ENCODE measurements at regions not wholly inside any gene's neighbourhood (a gene's known extent, or its start where the extent isn't known, plus 50 kb on each side); places are given as distances from the start of the nearest gene placed in this dataset.

DNA sequence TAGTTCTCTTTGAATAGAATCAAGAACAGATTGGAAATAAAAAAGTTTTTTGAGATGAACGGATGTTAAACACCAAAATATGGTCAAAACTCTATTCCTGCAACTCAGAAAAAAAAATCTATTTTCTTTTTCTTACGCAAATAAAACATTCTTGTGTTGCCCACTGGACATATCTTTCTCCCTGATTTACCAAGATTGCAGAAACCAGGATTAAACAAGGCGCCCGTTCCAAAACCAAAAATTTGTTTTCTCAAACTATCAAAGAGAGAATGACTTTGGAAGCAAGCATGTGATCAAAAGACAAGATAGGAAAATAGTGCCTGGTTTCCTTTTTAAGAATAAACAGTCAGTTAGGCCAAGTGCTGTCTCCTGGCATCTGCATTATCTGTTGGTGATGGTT, 273.1 kb downstream of the CLIC5 start:
- Histone ChIP-seq H3K4me1 (no peaks in the 10 kb centered on the region), H3K9me3 (no peaks in the 10 kb centered on the region), H3K4me3 (ENCODE audit: low read depth, low read length) (no peak overlapping the region), H3K27me3 (no peaks in the 10 kb centered on the region), H3K36me3 (no peaks in the 10 kb centered on the region)
- TF ChIP-seq, protein P1, sequence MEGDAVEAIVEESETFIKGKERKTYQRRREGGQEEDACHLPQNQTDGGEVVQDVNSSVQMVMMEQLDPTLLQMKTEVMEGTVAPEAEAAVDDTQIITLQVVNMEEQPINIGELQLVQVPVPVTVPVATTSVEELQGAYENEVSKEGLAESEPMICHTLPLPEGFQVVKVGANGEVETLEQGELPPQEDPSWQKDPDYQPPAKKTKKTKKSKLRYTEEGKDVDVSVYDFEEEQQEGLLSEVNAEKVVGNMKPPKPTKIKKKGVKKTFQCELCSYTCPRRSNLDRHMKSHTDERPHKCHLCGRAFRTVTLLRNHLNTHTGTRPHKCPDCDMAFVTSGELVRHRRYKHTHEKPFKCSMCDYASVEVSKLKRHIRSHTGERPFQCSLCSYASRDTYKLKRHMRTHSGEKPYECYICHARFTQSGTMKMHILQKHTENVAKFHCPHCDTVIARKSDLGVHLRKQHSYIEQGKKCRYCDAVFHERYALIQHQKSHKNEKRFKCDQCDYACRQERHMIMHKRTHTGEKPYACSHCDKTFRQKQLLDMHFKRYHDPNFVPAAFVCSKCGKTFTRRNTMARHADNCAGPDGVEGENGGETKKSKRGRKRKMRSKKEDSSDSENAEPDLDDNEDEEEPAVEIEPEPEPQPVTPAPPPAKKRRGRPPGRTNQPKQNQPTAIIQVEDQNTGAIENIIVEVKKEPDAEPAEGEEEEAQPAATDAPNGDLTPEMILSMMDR (IDR thresholded peaks at IDR 0.05; ENCODE audit: low read depth, low read length) = no peak
- DNase-seq = no peak

DNA sequence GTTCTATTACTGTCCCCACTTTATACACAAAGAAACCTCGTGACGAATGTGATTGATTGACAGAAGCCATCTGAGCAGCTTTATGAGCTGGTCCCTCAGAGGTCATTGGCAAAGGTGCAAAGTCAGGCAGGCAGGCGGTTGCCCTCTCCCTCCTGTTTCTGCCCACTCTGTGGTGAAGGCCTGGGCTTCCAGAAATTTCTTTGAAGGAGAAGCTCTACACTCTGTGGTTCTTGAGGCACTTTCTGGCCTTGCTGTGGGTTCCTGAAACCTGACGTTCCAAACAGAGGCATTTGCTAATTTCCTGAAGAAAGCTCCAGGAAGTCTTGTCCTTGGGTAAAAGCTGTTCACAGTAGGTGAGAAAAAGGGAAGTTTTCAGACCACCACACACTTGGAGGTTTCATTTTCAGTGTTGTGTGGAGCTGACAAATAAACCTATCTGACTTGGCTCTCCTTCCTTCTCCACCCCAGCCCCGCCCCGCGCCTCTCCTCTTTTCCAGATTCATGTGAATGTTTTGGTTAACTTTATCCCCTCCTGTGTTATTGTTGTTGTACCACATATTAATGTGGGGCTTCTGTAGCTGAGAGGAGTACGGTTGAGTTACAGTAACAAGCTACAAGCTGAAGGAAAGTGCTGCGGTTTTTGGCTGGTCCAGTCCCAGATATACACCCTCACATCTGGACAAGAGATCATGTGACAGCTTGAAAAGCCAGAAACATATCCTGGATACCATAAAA, 274.1 kb downstream of the CLIC5 start:
- no peak for DNase-seq
- TF ChIP-seq, protein P1 (IDR thresholded peaks at IDR 0.05; ENCODE audit: low read depth, low read length) = no peak
- Histone ChIP-seq H3K36me3 (no peaks in the 10 kb centered on the region), H3K4me3 (ENCODE audit: low read depth, low read length) (no peak overlapping the region), H3K27me3 (no peaks in the 10 kb centered on the region), H3K9me3 (no peaks in the 10 kb centered on the region), H3K4me1 (no peaks in the 10 kb centered on the region)

DNA sequence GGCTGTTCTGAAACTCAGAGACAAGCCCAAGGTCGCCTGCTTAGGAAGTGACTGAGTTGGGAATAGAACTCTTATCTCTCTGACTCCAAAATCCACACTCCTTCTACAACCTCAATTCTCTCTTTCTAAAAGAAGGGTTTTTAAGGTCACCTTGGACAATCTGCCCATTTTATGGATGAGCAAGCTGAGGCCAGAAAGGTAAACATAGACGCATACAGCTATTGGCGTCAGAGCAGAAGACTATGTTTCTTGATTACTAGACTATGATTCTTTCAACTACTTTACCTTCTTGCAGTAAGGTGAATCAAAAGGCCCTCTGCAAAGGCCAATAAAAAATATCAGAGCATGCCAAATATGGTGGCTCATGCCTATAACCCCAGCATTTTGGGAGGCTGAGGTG, 276.6 kb downstream of the CLIC5 start:
- Histone ChIP-seq H3K36me3 (no peaks in the 10 kb centered on the region), H3K9me3 (no peaks in the 10 kb centered on the region), H3K4me3 (ENCODE audit: low read depth, low read length) (no peak overlapping the region), H3K4me1 (no peaks in the 10 kb centered on the region), H3K27me3 (no peaks in the 10 kb centered on the region)
- no peak for DNase-seq
- TF ChIP-seq, protein P1 (IDR thresholded peaks at IDR 0.05; ENCODE audit: low read depth, low read length) = no peak

DNA sequence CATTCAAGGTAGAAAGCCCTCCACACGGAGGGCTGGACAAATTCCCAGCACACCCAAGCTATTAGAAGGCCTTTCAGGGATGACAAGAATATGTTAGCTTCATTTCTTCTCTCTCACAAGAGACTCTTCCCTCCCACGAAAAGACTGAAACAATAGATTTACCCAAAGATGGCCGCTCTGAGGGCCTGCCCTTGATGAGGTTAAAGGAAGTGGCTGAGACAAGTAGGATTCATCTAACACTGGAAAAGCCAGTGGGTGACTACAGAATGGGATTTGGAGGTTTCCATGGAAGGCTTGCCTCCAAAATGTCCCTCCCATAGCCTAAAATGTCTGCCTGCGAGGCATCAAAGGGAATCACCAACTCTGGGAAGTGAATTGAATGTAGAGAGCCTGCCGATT, 277.6 kb downstream of the CLIC5 start:
- no peak overlapping the region for H3K4me3 ChIP-seq (ENCODE audit: low read depth, low read length)
- no peaks in the 10 kb centered on the region for H3K4me1 ChIP-seq
- H3K27me3 ChIP-seq = no peaks in the 10 kb centered on the region
- H3K36me3 ChIP-seq = no peaks in the 10 kb centered on the region
- no peak for DNase-seq
- no peaks in the 10 kb centered on the region for H3K9me3 ChIP-seq
- TF ChIP-seq, protein P1 (IDR thresholded peaks at IDR 0.05; ENCODE audit: low read depth, low read length) = no peak

DNA sequence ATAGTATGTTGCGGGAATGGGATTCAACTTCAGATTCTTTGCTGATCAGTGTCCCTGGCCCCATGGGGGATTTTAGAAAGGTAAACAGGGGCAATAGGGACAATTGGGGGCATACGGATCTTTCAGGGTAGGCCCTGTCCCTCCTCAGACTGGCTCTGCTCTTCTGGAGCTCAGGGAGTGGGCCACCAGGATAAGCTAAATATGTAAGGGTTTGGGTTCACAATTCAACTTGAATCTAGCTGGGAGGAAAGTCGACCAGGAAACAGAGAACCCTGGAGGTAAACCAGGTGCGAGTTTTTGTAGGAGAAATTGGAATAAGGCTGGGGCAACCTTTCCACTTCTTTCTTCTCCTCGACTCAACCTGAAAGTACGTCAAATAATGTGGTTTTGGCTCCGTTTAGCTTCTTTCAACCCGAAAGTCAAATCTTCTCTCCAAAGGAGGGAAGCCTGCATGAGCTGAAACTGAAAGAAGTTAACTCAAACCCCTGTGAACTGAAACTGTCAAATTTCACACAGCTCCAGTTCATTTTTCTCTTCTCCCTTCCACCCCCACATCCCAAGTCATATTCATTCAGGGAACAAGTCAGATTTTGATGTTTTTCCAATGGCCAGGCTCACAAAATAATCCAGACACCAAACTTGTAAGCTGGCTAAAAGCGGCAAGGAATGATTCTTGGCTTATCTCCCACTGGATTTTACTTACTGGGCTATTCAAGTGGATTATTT, 278.2 kb downstream of the CLIC5 start:
- Histone ChIP-seq H3K9me3 (no peaks in the 10 kb centered on the region), H3K36me3 (no peaks in the 10 kb centered on the region), H3K27me3 (no peaks in the 10 kb centered on the region), H3K4me1 (no peaks in the 10 kb centered on the region), H3K4me3 (ENCODE audit: low read depth, low read length) (no peak overlapping the region)
- TF ChIP-seq, protein P1 (IDR thresholded peaks at IDR 0.05; ENCODE audit: low read depth, low read length) = no peak
- no peak for DNase-seq

DNA sequence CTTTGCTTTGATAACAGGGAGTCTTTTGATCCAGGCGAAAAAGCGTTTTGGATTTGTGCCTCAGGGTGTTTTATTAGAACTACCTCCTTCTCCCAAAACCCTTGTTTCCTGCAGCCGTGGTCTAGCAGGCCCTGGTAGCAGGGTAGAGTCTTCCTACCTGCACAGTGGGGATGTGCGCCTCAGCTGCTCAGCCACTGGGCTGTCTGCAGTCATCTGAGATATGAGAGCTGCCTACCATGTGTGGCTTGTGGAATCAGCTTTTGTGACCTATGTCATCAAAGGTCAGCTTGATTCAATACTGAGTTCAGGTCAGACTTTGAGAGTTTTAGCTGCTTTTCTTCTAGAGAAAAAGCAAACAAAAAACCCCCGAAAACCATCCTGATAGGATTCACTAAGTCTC, 279.5 kb downstream of the CLIC5 start:
- Histone ChIP-seq H3K27me3 (no peaks in the 10 kb centered on the region), H3K4me3 (ENCODE audit: low read depth, low read length) (no peak overlapping the region), H3K9me3 (no peaks in the 10 kb centered on the region), H3K36me3 (no peaks in the 10 kb centered on the region), H3K4me1 (no peaks in the 10 kb centered on the region)
- TF ChIP-seq, protein P1 (IDR thresholded peaks at IDR 0.05; ENCODE audit: low read depth, low read length) = no peak
- DNase-seq = no peak

All from BE2C (cell line).